Liver (tissue), 8 donors: ENCODE measurements at regions not wholly inside any gene's neighbourhood (a gene's known extent, or its start where the extent isn't known, plus 50 kb on each side); places are given as distances from the start of the nearest gene placed in this dataset.

Experiments used
- DNase-seq: peaks from one replicate; pipeline ENCODE4 v3.0.0-alpha.2; 2017; ENCODE audit warnings: low spot score
- H3K27ac ChIP-seq, 2 donors: one replicate each; pipeline ENCODE4 v1.7.0; 2013; ENCODE audit warnings: inconsistent platforms in 2 of 2, low read length in 2 of 2, control low read depth in 1 of 2, low read depth in 1 of 2, mild to moderate bottlenecking in 1 of 2
- H3K27me3 ChIP-seq, 4 donors: one replicate each; pipeline versions ENCODE4 v1.6.1 to v1.7.0; 2013; ENCODE audit warnings: low read length in 3 of 4, inconsistent platforms in 1 of 4, mild to moderate bottlenecking in 1 of 4, moderate library complexity in 1 of 4; ENCODE audit not compliant: control insufficient read depth in 4 of 4, insufficient read depth in 4 of 4
- H3K36me3 ChIP-seq, 4 donors: one replicate each; pipeline versions ENCODE4 v1.6.1 to v1.7.0; 2013; ENCODE audit warnings: low read length in 3 of 4, mild to moderate bottlenecking in 3 of 4, low read depth in 1 of 4, moderate library complexity in 1 of 4; ENCODE audit not compliant: control insufficient read depth in 4 of 4, insufficient read depth in 3 of 4
- H3K4me1 ChIP-seq, 4 donors: one replicate each; pipeline versions ENCODE4 v1.6.1 to v1.7.0; 2013; ENCODE audit warnings: low read length in 3 of 4, mild to moderate bottlenecking in 3 of 4, moderate library complexity in 1 of 4; ENCODE audit not compliant: control insufficient read depth in 4 of 4, insufficient read depth in 4 of 4
- H3K4me3 ChIP-seq, 3 donors: one replicate each; pipeline versions ENCODE4 v1.6.1 to v1.7.0; 2013; ENCODE audit warnings: low read length in 3 of 3, control low read depth in 1 of 3, low read depth in 1 of 3, mild to moderate bottlenecking in 1 of 3
- H3K9ac ChIP-seq, 2 donors: one replicate each; pipeline ENCODE4 v1.7.0; 2013; ENCODE audit warnings: low read length in 2 of 2, mild to moderate bottlenecking in 2 of 2, moderate library complexity in 2 of 2, control low read depth in 1 of 2, low read depth in 1 of 2
- H3K9me3 ChIP-seq, 4 donors: one replicate each; pipeline versions ENCODE4 v1.6.1 to v1.7.0; 2013; ENCODE audit warnings: low read length in 3 of 4; ENCODE audit not compliant: control insufficient read depth in 4 of 4
- EGR1 ChIP-seq, 2 donors: IDR thresholded peaks; 2 replicates each; pipeline ENCODE4 v1.6.1; 2016 to 2018; ENCODE audit warnings: antibody characterized with exemption in 2 of 2, low read depth in 2 of 2
- FOXA1 ChIP-seq: IDR thresholded peaks from 2 replicates; pipeline ENCODE4 v1.6.1; 2016; ENCODE audit warnings: antibody characterized with exemption
- FOXA2 ChIP-seq: IDR thresholded peaks from 2 replicates; pipeline ENCODE4 v1.6.1; 2016; ENCODE audit warnings: antibody characterized with exemption
- GABPA ChIP-seq, 2 donors: IDR thresholded peaks in 1 of 2; conservative IDR thresholded peaks in 1 of 2; 2 replicates each; pipeline ENCODE4 v1.6.1; 2016; ENCODE audit warnings: antibody characterized with exemption in 2 of 2, mild to moderate bottlenecking in 1 of 2, moderate library complexity in 1 of 2
- HNF4A ChIP-seq, 2 donors: conservative IDR thresholded peaks; 2 replicates each; pipeline ENCODE4 v1.6.1; 2016; ENCODE audit warnings: antibody characterized with exemption in 2 of 2, mild to moderate bottlenecking in 2 of 2
- HNF4G ChIP-seq: IDR thresholded peaks from 2 replicates; pipeline ENCODE4 v1.6.1; 2016; ENCODE audit warnings: antibody characterized with exemption
- JUND ChIP-seq, 2 donors: IDR thresholded peaks; 2 replicates each; pipeline ENCODE4 v1.6.1; 2016; ENCODE audit warnings: antibody characterized with exemption in 2 of 2
- NR2F2 ChIP-seq: IDR thresholded peaks from 2 replicates; pipeline ENCODE4 v1.6.1; 2016; ENCODE audit warnings: antibody characterized with exemption
- RAD21 ChIP-seq, 2 donors: IDR thresholded peaks; 2 replicates each; pipeline ENCODE4 v1.6.1; 2016; ENCODE audit warnings: antibody characterized with exemption in 2 of 2, mild to moderate bottlenecking in 2 of 2
- RXRA ChIP-seq, 2 donors: IDR thresholded peaks; 2 replicates each; pipeline ENCODE4 v1.6.1; 2017 to 2018; ENCODE audit warnings: antibody characterized with exemption in 2 of 2, mild to moderate bottlenecking in 1 of 2
- SP1 ChIP-seq: IDR thresholded peaks from 2 replicates; pipeline ENCODE4 v1.6.1; 2018; ENCODE audit warnings: antibody characterized with exemption, mild to moderate bottlenecking
- TAF1 ChIP-seq: conservative IDR thresholded peaks from 2 replicates; pipeline ENCODE4 v1.6.1; 2016; ENCODE audit warnings: antibody characterized with exemption, mild to moderate bottlenecking
- YY1 ChIP-seq: IDR thresholded peaks from 2 replicates; pipeline ENCODE4 v1.6.1; 2016; ENCODE audit warnings: antibody characterized with exemption, mild to moderate bottlenecking
- WGBS: extraction: QIAGEN DNeasy Blood & Tissue Kit; methylation state at CpG from one replicate; pipeline ENCODE4 v1.1.7; 2013; 5-methylcytosine and 5-hydroxymethylcytosine counted together
- TF ChIP-seq, protein P1 (sequence below): IDR thresholded peaks from 2 replicates; pipeline ENCODE4 v1.6.1; 2016; ENCODE audit warnings: antibody characterized with exemption
- TF ChIP-seq, protein P2 (sequence below): IDR thresholded peaks from 2 replicates; pipeline ENCODE4 v1.6.1; 2016; ENCODE audit warnings: antibody characterized with exemption
- TF ChIP-seq, protein P3 (sequence below): IDR thresholded peaks from 2 replicates; pipeline ENCODE4 v1.6.1; 2016; ENCODE audit warnings: antibody characterized with exemption, mild to moderate bottlenecking
- TF ChIP-seq, protein P4 (sequence below): fragments of 150-350 bp; IDR thresholded peaks from 2 replicates; pipeline ENCODE4 v1.5.1; 2017; ENCODE audit warnings: improper control_type of control experiment, low read depth, low read length; ENCODE audit not compliant: missing input control
- donor health status: healthy.
- donor health status: healthy.
- donor health status: healthy.
- donor health status: healthy.
- donor health status: healthy.

DNA sequence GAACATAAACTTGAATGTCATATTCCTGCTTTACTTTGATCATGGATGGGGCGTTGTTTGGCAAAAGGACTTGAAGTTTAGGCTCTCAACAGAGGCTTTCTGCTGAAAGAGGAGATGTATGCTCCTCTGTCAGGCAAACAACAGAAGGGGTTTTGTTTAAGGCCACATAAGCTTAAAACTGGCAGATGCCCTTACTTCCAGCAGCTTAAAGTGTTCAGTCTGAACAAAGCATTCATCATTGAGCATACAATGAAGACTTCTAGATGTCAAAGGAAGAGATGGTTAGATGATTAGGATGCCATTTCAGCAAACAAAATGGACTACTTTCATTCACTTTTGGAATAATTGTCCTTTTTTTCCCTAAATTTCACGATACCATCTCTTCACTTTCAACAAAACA lies 484.5 kb downstream of the SLITRK6 start:
- Histone ChIP-seq H3K4me1 (no peaks in the 10 kb centered on the region), H3K36me3 (no peaks in the 10 kb centered on the region), H3K27ac (no peak overlapping the region), H3K27me3 (peaks cover 0 to 13% (median 2%) of the 10 kb centered on the region in 4 donors), H3K9ac (no peak overlapping the region), H3K4me3 (no peak overlapping the region), H3K9me3 (no peaks in the 10 kb centered on the region)
- TF ChIP-seq HNF4G = no peak
- TF ChIP-seq, protein P1, sequence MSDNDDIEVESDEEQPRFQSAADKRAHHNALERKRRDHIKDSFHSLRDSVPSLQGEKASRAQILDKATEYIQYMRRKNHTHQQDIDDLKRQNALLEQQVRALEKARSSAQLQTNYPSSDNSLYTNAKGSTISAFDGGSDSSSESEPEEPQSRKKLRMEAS = no peak
- no peak for TF ChIP-seq EGR1 (IDR thresholded peaks at IDR 0.05; ENCODE audit: low read depth in 2 of 2)
- no peak for DNase-seq
- 83% methylated on average over 2 of the region's 2 CpGs for WGBS

DNA sequence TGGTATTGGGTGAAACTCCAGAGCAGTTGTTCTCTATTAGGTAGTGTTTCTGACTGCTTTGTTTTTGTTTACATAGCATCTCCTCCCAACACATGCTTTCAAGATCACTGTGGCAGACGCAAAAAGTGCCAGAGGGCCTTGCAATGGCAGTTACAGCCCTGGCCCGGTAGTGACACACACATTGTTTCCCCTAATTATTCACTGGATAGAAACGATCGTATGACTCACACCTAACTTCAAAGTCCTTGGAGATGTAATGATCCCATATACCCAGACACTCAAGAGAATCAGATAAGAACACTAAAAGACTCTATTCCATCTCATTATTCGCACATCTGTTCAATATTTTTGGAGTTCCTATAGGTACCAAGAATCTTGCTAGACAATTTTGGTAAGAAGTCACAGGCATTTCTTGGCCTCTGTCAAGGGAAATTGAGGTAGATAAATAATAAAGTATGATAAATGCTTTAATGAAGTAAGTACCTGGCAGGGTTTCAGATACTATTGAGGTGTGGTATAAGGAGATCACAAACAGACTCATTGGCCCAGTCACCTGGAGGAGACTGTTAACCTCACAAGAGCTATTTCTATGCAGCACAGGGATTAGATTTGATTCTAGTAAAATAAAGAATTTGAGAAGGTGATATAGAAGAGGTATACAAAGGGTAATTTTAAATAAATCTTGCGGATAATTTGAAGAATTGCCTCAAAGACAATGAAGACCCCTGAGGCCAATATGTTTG lies 485.3 kb downstream of the SLITRK6 start:
- no peak overlapping the region for H3K27ac ChIP-seq
- peaks cover 0 to 15% (median 2%) of the 10 kb centered on the region in 4 donors for H3K27me3 ChIP-seq
- H3K4me1 ChIP-seq = no peaks in the 10 kb centered on the region
- H3K9ac ChIP-seq = no peak overlapping the region
- DNase-seq = no peak
- no peak for TF ChIP-seq YY1
- no peak for TF ChIP-seq TAF1
- no peak for TF ChIP-seq RAD21 (IDR thresholded peaks at IDR 0.05)
- TF ChIP-seq RXRA (IDR thresholded peaks at IDR 0.05) = no peak
- TF ChIP-seq, protein P2, sequence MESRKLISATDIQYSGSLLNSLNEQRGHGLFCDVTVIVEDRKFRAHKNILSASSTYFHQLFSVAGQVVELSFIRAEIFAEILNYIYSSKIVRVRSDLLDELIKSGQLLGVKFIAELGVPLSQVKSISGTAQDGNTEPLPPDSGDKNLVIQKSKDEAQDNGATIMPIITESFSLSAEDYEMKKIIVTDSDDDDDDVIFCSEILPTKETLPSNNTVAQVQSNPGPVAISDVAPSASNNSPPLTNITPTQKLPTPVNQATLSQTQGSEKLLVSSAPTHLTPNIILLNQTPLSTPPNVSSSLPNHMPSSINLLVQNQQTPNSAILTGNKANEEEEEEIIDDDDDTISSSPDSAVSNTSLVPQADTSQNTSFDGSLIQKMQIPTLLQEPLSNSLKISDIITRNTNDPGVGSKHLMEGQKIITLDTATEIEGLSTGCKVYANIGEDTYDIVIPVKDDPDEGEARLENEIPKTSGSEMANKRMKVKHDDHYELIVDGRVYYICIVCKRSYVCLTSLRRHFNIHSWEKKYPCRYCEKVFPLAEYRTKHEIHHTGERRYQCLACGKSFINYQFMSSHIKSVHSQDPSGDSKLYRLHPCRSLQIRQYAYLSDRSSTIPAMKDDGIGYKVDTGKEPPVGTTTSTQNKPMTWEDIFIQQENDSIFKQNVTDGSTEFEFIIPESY = no peak
- no peak for TF ChIP-seq HNF4G
- no peak for TF ChIP-seq GABPA (IDR thresholded peaks at IDR 0.05 in 1 of 2, conservative IDR thresholded peaks at IDR 0.05 in 1 of 2)
- no peak for TF ChIP-seq FOXA1
- TF ChIP-seq JUND (IDR thresholded peaks at IDR 0.05) = no peak
- no peak for TF ChIP-seq SP1
- TF ChIP-seq, protein P3, sequence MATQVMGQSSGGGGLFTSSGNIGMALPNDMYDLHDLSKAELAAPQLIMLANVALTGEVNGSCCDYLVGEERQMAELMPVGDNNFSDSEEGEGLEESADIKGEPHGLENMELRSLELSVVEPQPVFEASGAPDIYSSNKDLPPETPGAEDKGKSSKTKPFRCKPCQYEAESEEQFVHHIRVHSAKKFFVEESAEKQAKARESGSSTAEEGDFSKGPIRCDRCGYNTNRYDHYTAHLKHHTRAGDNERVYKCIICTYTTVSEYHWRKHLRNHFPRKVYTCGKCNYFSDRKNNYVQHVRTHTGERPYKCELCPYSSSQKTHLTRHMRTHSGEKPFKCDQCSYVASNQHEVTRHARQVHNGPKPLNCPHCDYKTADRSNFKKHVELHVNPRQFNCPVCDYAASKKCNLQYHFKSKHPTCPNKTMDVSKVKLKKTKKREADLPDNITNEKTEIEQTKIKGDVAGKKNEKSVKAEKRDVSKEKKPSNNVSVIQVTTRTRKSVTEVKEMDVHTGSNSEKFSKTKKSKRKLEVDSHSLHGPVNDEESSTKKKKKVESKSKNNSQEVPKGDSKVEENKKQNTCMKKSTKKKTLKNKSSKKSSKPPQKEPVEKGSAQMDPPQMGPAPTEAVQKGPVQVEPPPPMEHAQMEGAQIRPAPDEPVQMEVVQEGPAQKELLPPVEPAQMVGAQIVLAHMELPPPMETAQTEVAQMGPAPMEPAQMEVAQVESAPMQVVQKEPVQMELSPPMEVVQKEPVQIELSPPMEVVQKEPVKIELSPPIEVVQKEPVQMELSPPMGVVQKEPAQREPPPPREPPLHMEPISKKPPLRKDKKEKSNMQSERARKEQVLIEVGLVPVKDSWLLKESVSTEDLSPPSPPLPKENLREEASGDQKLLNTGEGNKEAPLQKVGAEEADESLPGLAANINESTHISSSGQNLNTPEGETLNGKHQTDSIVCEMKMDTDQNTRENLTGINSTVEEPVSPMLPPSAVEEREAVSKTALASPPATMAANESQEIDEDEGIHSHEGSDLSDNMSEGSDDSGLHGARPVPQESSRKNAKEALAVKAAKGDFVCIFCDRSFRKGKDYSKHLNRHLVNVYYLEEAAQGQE = no peak
- TF ChIP-seq, protein P4, sequence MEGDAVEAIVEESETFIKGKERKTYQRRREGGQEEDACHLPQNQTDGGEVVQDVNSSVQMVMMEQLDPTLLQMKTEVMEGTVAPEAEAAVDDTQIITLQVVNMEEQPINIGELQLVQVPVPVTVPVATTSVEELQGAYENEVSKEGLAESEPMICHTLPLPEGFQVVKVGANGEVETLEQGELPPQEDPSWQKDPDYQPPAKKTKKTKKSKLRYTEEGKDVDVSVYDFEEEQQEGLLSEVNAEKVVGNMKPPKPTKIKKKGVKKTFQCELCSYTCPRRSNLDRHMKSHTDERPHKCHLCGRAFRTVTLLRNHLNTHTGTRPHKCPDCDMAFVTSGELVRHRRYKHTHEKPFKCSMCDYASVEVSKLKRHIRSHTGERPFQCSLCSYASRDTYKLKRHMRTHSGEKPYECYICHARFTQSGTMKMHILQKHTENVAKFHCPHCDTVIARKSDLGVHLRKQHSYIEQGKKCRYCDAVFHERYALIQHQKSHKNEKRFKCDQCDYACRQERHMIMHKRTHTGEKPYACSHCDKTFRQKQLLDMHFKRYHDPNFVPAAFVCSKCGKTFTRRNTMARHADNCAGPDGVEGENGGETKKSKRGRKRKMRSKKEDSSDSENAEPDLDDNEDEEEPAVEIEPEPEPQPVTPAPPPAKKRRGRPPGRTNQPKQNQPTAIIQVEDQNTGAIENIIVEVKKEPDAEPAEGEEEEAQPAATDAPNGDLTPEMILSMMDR = no peak
- no peak for TF ChIP-seq FOXA2
- TF ChIP-seq, protein P1 = no peak
- no peak for TF ChIP-seq HNF4A (conservative IDR thresholded peaks at IDR 0.05)
- no peak for TF ChIP-seq NR2F2
- H3K36me3 ChIP-seq = no peaks in the 10 kb centered on the region
- H3K4me3 ChIP-seq = no peak overlapping the region
- H3K9me3 ChIP-seq = no peaks in the 10 kb centered on the region
- 73% methylated on average over 6 of the region's 6 CpGs for WGBS
